Activated CD8-positive, alpha-beta memory T cell treated with anti-CD3 and anti-CD28 coated beads, Interleukin-2, amount 50 U/mL, for 24 hours (primary cell): ENCODE measurements at regions not wholly inside any gene's neighbourhood (a gene's known extent, or its start where the extent isn't known, plus 50 kb on each side); places are given as distances from the start of the nearest gene placed in this dataset.

Experiments used
- DNase-seq: peaks from one replicate; pipeline ENCODE4 v3.0.0-alpha.2; 2020; ENCODE audit errors: extremely low read depth

DNA sequence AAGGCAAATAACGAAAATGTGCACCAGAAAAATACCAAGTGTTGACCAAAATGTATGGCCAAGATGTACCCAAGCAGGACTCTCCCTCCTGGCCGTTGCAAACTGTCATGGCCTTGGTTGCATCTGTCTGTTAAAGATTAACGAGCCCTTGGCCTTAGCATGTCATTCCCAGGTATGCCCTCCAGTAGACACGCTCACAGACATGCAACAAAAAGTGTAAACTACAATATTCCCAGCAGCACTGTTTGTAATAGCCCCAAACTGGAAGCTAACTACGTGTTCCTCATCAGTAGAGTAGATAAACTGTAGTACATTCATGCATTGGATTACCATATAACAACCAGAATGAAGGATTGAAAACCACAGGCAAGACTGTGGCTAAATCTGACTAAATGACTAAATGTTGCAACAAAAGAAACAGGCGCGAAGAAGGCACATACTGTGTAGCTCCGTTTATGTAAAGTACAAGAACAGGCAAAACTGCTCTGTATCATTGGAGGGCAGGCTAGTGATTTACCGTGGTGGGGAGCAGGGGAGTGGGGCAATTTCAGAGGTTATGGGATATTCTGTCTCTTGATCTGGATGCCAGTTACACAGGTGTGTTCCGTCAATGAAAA is 232.8 kb upstream of the DIO3 start:
- DNase-seq, result no peak

DNA sequence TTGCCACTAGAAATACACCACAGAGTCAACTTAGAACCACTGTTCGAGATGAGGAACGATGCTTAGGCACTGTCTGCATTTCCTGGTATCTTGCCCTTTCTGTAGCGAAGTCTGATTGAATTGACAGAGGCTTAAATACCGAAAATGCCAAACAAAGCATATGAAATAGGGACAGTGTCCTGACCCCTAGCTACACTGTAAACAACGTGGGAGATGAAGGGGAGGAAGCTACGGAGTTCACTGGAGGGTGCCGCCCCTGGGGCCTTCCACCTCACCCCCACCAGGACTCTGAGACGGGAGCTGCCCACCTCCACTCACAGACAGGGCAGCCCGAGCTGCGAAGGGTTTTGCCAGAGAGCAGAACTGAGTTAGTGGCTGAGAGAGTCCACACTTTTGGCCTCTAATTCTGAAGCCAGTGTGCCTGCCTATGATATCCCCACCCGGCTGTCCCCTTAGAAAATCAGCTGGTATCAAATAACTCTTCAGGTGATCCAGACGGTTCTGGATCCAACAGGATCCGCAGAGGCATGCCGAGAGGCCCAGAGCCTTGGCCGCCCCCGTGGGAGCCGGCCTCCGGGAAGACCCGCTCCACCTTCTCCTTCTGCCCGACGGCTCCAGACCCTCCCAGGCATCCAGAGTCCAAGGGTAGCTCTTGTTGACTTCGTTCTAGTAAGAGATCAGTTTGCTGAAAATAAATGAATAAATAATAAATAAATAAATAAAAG is 230.7 kb upstream of the DIO3 start:
- no peak for DNase-seq

DNA sequence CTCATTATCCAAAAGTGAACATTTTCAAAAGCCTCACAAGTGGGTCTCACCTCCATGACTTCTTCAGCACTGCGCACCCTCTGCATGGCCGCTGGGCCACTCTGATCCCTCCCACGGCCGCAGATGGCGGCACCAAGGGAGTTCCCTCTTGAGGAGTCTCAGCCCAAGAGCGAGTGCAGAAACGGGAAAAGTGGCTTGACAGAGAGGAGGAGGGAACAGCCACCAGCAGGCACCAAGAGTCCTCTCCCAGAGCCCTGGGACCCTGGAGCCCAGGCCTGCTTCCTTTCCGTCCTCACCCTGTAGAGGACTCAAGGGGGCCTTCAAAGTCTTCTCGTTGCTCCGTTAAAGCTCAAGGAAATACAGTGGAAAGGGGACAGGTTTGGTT is 230.2 kb upstream of the DIO3 start:
- no peak for DNase-seq

DNA sequence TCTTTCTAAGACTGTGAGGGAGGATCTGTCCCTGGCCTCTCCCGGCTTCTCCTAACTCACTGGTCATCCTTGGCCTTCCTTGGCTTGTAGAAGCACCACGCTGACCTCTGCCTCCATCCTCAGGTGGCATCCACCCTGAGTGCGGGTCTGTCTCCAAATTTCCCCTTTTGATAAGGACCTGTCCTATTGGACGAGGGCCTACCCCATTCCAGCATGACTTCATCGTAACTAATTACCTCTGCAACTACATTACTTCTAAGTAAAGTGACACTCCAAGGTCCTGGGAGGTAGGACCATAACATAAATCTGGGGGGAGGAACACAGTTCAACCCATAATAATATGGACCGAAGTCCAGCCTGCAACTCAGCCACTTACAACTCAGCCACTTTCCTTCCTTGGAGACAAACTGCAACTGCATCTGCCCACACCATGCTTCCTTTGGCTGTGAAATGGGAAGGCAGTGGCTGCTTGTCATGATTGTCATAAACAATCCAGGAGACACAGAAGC is 229.6 kb upstream of the DIO3 start:
- no peak for DNase-seq

DNA sequence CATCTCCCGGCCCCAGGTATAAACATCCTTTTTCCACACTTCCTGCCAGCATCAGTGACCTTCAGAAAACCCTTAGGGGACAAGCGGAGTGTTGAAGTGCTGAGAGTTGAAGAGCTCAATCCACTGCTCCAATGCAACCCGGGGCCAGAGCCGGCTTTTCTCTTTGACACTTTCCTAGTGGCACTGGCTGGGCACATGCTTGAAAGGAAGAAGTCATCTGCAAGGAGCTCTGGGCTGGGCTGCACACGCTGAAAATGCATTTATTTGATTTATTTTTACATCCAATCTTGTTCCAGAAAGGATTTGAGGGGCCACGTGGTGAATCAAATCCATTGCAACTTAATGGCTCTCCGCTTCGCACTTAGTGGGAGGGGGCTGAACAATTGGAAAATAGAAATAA is 229.0 kb upstream of the DIO3 start:
- no peak for DNase-seq

DNA sequence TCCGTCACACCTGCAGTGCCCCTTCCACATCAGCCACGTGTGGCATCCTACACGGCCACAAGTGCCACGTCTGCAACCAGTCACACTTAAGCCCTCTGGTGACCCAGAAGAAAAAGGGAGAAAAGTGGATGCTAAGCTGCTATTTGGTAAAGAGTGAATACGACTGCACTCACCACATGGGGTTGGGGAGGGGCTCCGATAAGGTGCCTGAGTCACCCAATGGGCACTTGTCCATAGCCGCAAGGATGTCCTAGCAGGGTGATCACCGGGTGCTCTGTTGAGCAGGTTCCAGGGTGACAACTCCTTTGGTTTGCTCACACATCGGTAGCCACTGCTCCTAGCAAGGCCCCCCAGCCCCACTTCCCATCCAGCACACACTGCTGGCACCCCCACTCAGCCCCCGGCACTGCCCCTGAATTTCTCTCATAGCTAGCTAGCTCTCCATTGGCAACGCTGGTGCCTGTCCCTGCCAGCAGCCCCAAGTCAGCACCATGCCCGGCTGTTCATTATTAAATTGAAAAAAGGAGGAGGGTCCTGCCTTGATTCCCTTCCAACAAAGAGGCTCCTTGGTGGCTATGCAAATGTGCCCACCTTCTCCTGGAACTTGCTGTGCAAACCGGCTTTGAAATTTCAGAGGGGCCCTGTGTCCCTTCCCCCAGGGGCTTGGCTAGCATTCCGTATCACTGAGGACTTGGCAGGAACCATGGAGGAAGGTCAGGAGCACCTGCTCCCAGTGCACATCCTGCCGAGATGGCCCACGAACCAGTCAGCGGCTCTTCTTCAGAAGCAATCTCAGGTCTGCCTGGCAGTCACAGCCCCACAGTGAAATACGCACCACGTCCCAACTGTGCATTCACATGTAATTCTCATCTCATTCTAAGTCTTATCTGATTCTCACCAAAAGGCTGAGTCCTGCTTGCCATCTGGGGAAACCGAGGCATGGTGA is 227.7 kb upstream of the DIO3 start:
- no peak for DNase-seq

DNA sequence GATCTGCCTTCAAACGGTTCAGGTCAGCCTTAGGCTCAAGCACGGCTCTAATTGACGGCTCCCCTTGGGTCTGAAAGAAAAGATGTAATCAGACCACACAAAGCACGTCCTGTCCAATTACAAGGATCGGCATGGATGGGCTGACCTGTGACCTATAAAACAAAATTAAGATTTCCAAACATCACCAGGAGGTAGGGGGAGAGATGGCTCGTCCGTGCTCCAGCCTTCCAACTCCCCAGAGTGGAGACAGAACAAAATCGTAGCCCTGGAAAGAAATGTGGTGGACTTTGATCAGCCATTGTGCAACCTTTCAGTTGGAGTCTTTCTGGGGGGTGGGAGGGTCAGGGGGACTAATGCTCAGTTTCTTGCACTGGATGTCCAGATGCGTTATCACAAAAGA is 226.6 kb upstream of the DIO3 start:
- no peak for DNase-seq

DNA sequence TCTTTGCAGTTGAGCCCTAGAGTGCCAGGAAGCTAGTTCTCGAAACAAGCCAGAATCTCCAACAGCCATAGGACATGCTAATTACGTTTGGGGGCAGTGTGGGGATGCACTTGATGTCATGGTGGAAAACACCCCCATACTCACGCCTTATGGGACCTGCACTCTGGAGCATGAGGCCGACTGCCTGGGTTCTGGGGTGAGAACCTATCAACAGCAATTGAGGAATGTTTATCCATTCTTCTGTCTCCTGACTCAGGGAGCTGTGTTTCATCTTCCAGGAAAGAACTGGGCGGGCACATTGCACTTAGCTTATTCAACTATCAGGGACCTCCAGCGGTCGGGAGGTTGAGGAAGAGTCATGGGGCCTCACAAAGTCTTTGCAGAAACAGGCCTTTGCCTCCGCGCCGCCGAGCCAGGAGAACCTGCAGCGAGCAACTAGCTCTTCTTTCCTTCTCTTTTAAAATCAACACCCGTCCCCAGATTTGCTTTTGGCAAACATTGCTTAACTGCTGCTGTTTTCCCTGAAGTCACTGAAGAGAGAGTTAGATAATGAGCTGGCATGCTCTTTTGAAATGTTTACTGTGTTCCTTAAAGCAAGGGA is 226.1 kb upstream of the DIO3 start:
- no peak for DNase-seq

DNA sequence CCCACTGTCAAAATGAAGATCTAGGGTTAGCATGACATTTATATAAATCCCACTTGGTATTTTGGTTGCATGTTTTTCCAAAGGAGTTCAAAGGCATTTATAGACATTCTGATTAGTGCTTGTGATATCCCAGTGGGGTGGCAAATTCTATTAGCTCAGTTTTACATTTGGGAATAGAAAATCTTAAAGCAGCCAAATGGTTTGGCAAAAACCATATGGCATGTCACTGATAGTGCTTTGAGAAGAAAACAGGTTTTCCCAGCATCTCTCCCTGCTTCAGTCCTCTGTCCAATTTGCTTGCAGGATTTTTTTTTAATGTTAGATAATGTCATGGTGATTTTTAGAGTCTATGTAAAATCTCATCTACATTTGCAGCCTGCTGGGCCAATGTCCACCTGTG is 225.1 kb upstream of the DIO3 start:
- DNase-seq, result no peak

DNA sequence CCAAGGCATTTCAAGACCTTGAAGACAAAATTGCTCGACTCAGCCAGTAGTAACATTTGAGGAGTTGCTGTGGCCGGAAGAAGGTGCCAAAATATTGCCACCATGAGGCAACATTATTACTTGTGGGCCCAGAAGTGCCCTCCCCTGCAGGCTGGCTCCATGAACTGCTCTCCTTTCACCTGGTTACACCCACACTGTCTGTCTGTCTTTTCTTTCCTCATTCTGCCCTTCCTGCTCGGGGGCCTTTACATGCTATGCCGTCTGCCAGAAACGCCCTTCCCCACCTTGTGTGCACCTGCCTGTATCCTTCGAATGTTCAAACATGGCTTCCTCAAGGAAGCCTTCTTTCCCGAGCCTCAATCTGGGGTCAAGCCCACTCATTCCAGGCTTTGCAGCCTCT is 224.2 kb upstream of the DIO3 start:
- no peak for DNase-seq

DNA sequence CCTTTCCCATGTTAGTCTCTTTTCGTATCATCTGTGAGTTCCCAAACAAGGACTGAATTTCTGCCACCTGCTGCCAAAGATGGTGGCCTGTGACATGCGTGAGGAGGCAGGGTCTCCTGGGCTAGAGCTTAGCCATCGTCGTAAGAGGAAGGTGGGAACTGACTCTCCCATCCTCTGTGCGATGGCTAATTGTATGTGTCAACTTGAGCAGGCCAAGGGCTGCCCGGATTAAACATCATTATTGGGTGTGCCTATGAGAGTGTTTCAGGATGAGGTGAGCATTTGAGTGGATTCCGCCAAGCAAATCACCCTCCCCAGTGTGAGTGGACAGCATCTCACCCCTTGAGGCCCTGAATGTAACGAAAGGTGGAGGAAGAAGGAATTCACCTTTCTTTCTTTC is 220.7 kb upstream of the DIO3 start:
- no peak for DNase-seq

DNA sequence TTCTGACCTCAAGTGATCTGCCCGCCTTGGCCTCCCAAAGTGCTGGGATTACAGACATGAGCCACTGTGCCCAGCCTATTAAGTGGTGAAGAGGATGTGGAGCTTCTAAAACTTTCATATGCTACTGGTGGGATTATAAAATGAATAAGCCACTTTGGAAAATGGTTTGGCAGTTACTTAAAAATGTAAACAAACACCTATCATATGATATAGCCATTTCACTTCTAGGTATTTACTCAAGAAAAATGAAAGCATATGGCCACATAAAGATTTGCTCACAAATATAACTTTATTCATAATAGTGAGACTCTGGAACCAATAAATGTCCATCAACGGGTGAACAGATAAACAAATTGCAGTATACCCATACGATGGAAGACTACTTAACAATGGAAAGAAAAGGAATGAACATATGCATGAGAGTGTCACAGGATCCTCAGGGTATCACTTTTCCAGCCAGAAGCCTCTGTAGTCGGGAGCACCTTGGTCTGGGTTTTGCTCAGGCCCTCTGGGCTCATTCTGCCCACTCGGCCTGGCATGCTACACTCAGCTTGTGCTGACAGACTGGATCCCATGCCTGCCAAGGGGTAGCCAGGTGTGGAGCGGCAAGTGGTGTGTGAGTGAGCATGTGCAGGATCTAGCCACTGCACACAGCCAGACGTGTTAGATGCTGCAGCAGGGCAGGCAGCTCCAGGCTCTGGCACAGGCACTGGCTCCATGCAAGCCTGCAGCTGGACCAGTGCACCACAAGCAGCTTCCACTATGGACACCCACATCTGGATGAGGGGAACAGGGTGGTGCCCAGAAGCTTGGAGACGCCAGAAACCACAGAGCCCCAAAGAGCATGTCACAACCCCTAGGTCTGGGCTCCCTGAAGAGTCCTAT is 213.2 kb upstream of the DIO3 start:
- DNase-seq, result no peak

DNA sequence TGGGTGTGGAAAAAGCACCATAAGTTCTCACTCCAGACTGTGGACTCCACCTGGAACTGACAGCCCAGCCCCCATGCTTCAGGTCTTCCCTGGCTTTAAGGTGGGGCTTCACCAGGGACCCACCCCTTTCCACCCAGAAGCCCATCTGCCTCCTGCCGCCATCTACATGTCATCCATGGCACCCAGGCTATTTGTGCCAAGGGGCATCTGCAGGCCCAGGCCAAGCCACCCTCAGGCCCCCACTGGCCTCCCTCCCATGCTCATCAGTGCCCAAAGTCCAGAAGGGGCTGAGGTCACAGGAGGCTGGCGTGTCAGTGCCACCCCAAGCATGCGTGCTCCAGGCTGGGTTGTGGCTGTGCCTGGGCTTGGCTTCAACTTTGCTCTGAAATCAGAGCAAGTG is 212.2 kb upstream of the DIO3 start:
- DNase-seq, result no peak

DNA sequence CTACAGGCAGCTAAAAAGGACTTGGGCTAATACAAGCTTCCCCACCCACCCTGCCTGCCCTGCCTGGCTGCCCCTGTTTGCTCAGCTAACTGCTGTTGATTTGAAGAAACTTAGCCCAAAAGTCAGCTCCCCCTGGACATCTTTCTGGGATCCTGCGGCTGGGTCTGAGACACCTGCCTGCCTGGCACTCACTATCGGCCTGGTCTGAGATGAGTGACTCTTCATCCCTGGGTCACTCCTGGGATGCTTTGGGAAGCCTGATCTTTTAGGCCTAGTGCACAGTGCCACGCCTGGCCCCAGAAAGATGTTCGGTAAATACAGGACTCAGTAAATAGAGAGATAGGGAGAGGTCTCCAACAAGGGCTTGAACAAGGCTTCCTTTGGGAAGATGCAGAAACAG is 211.3 kb upstream of the DIO3 start:
- no peak for DNase-seq

DNA sequence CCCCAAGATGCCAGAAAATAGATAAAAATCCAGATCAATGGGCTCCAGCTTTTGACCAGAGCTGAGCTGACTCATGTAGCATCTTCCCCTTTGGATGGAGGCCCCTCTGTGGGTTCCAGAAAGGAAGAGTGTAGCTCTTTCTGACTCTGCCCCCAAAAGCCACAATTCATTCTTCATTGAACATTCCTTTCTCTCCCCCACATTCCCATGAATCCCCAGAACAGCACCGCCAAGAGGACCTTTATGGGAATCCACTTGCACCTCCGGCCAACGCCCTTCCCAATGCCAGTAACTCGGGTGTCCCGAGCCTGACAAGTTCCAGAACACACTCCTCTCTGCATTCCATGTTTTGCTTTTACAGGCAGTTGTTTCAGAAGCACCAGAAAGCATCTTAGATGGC is 210.6 kb upstream of the DIO3 start:
- no peak for DNase-seq

DNA sequence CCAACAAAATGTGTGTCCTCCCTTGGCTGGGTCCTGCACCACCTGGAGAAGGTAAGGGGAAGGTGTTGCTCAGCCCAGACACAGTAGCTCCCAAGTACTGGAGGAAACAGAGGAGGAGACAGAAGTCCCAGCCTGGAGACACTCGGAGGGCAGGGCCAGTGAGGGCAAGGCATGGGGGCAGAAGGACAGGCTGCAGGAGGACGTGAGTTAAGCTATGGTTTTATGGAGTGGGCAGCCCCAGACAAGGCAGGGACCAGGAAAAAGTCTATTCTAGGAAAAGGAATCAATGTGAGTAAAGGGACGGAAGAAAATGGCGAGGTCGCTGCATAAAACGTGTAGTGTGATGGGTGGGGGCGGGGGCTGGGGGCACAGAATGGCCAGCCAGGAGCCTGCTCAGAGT is 210.1 kb upstream of the DIO3 start:
- DNase-seq, result no peak

DNA sequence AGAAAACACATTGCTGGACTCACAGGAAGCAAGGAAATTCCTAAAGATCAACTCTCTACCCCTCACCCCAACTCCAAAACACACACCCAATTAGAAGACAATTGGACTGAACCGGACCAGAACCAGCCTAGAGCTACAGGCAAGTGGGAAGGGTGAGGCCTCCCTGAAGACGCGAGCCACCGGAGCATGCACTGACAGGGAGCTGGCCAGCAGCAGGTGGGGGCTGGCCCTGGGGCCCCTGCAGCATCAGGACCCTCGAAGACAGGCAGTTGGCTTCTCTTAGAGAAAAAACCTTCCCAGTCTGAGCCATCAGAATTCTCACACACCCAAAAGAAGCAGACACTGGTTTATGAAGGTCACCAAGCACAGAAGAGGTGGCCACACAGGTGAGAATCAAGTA is 209.5 kb upstream of the DIO3 start:
- no peak for DNase-seq

DNA sequence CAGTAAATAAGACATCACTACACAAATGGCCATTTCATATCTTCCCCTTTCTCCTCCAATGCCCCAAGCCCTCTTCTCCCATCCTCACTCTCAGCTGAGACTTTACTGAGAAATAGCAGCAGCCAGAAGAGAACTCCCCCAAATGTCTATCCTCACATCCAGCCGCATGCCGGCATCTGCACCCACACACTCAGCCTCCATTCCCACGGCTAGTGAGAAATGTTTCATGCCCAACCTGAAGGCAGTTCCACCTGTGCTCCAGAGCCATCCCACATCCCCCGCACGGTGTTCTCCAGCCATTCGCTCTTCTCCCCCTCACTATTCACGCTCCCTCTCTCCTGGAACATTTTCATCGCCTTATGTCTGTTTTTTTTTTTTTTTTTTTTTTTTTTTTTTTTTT is 208.7 kb upstream of the DIO3 start:
- DNase-seq, result no peak

DNA sequence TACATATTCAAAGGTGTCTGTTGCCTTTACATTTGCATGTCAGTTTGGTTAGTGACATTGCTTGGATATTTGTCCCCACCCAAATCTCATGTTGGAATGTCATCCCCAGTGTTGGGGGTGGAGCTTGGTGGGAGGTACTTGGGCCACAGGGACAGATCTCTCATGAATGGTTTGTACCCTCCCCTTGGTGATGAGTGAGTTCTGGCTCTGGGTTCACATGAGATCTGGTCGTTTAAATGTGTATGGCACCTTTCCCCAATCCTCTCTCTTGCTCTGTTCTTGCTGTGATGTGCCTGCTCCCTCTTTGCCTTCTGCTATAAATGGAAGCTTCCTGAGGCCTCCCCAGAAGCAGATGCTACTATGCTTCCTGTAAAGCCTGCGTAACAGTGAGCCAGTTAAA is 207.9 kb upstream of the DIO3 start:
- no peak for DNase-seq

DNA sequence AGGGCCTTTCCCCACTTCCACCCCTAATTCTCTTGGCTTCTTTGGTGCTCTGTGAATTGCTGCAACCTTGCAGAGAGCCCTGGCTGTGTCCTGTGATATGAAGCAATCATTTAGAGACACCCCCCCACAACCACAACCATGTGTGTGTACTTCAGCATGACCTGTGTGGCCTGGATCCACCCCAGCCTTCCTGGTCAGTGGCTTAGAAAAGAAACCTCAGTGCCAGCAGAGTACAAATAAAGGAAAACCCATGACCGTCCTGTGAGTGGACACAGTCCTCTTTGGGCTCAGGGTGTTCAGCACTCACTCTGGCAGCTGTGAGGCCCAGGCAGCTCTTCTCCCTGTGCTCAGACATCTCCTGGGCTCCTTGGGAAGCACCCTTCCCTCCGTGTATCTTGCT is 206.6 kb upstream of the DIO3 start:
- DNase-seq, result no peak

DNA sequence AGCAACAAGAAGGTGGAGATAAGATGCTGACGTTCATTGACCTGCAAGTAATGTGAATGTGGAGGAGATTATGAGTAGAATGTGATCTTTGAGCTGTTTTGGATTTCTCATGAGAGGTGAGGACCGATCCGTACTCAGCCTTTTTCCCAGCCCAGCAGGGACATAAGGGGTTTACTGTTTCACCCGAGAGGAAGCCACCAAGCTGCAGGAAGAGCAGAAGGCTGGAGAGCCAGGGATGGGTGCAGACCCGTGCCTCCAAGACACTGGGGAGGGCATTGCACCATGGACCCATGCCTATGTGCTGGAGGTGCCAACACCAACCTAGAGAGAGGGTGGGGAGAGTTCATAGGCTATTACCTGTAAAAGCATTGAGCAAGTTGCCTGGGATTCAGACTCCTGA is 206.0 kb upstream of the DIO3 start:
- no peak for DNase-seq
